Colon (tissue), 2 donors: ENCODE measurements at regions not wholly inside any gene's neighbourhood (a gene's known extent, or its start where the extent isn't known, plus 50 kb on each side); places are given as distances from the start of the nearest gene placed in this dataset.

Experiments used
- FAIRE-seq: peaks from 2 replicates; lab custom pipeline; 2012; peaks lifted over from hg19 to GRCh38; lab: Jason Lieb, UNC
- donor health status: control.
- donor health status: control.

- FAIRE-seq: no peak
These were observed 498.7 kb upstream of the MKI67 start for GRCh38 chr10:128624656-128625530.

GRCh38 chr10:128625926-128626325, 499.7 kb upstream of the MKI67 start:
- FAIRE-seq: no peak

- FAIRE-seq: no peak
These were observed 500.3 kb upstream of the MKI67 start for GRCh38 chr10:128626397-128627000.

- no peak for FAIRE-seq
These were observed 501.6 kb upstream of the MKI67 start for GRCh38 chr10:128627811-128628210.

- no peak for FAIRE-seq
These were observed 502.0 kb upstream of the MKI67 start for GRCh38 chr10:128628252-128628651.

- FAIRE-seq: no peak
These were observed 503.2 kb upstream of the MKI67 start for GRCh38 chr10:128629111-128630096.

- no peak for FAIRE-seq
These were observed 504.6 kb upstream of the MKI67 start for GRCh38 chr10:128630787-128631252.

GRCh38 chr10:128631801-128632241, 505.6 kb upstream of the MKI67 start:
- no peak for FAIRE-seq

GRCh38 chr10:128632694-128633093, 506.5 kb upstream of the MKI67 start:
- FAIRE-seq: no peak

GRCh38 chr10:128633864-128634540, 507.8 kb upstream of the MKI67 start:
- no peak for FAIRE-seq

- FAIRE-seq: no peak
These were observed 515.8 kb upstream of the MKI67 start for GRCh38 chr10:128642023-128642422.

GRCh38 chr10:128642502-128642901, 516.3 kb upstream of the MKI67 start:
- no peak for FAIRE-seq

- no peak for FAIRE-seq
These were observed 517.4 kb upstream of the MKI67 start for GRCh38 chr10:128643658-128644057.

GRCh38 chr10:128645486-128645885, 519.3 kb upstream of the MKI67 start:
- FAIRE-seq: no peak

- FAIRE-seq: no peak
These were observed 520.7 kb upstream of the MKI67 start for GRCh38 chr10:128646956-128647355.

GRCh38 chr10:128657548-128657947, 531.3 kb upstream of the MKI67 start:
- FAIRE-seq: no peak

GRCh38 chr10:128660726-128661125, 534.5 kb upstream of the MKI67 start:
- FAIRE-seq: no peak

- peak; percentile 64 for FAIRE-seq
These were observed 535.4 kb upstream of the MKI67 start for GRCh38 chr10:128661404-128662197.

GRCh38 chr10:128662520-128662919, 536.3 kb upstream of the MKI67 start:
- peak; percentile 88 for FAIRE-seq

GRCh38 chr10:128664729-128665128, 538.5 kb upstream of the MKI67 start:
- FAIRE-seq: no peak

GRCh38 chr10:128675405-128675804, 549.2 kb upstream of the MKI67 start:
- FAIRE-seq: no peak
